OCI-LY7 (cell line): ENCODE measurements at regions not wholly inside any gene's neighbourhood (a gene's known extent, or its start where the extent isn't known, plus 50 kb on each side); places are given as distances from the start of the nearest gene placed in this dataset.

Source experiments
- BruUV-seq: library from RNA; stranded (reverse); fragments of 400-500 nt; replicated peaks from 2 replicates; lab custom pipeline; 2021; lab: Mats Ljungman, UMichigan
- CTCF ChIA-PET: fragments of 300-600 bp; sonication (Branson Sonifier 250); formaldehyde crosslinking; loops from one replicate; lab custom pipeline; 2022; ENCODE audit warnings: antibody characterized with exemption; ENCODE audit not compliant: unreplicated experiment; lab: Charles Lee
- POLR2A ChIA-PET: fragments of 300-600 bp; sonication (Branson Sonifier 250); formaldehyde crosslinking; loops from one replicate; lab custom pipeline; 2022; ENCODE audit warnings: antibody characterized with exemption; lab: Charles Lee
- DNase-seq: peaks from one replicate; pipeline ENCODE4 v3.0.0-alpha.2; 2015; ENCODE audit warnings: low spot score
- H2AFZ ChIP-seq: fragments of 200-600 bp; sonication (generic), shearing (Covaris generic); 2 replicates; pipeline ENCODE4 v1.6.1; 2014; ENCODE audit warnings: mild to moderate bottlenecking, antibody characterized with exemption, low read length, moderate library complexity
- H3K27ac ChIP-seq: fragments of 200-600 bp; sonication (generic); 2 replicates; pipeline ENCODE4 v1.5.1; 2014; ENCODE audit warnings: mixed run types, low read depth, mild to moderate bottlenecking, moderate library complexity, low read length, inconsistent platforms; ENCODE audit not compliant: poor library complexity, severe bottlenecking
- H3K36me3 ChIP-seq: fragments of 200-600 bp; sonication (generic); 2 replicates; pipeline ENCODE4 v1.6.1; 2014; ENCODE audit warnings: mild to moderate bottlenecking, antibody characterized with exemption, low read length, moderate library complexity, mixed read lengths; ENCODE audit not compliant: insufficient read depth
- H3K4me1 ChIP-seq: fragments of 200-600 bp; sonication (generic); 2 replicates; pipeline ENCODE4 v1.5.1; 2014; ENCODE audit warnings: mild to moderate bottlenecking, low read length; ENCODE audit not compliant: insufficient read depth, poor library complexity, severe bottlenecking
- H3K4me2 ChIP-seq: fragments of 200-600 bp; sonication (generic); 2 replicates; pipeline ENCODE4 v1.6.1; 2014; ENCODE audit warnings: mild to moderate bottlenecking, low read length
- H3K4me3 ChIP-seq: fragments of 200-600 bp; sonication (generic); 2 replicates; pipeline ENCODE4 v1.5.1; 2014; ENCODE audit warnings: mild to moderate bottlenecking, low read depth, low read length; ENCODE audit not compliant: poor library complexity, severe bottlenecking
- H3K79me2 ChIP-seq: fragments of 200-600 bp; sonication (generic); 2 replicates; pipeline ENCODE4 v1.6.1; 2016; ENCODE audit warnings: low read depth, mild to moderate bottlenecking, low read length, moderate library complexity, mixed read lengths; ENCODE audit not compliant: insufficient read depth
- H3K9me2 ChIP-seq: fragments of 200-600 bp; sonication (generic); 2 replicates; pipeline ENCODE4 v1.6.1; 2016; ENCODE audit warnings: mild to moderate bottlenecking, low read length, mixed read lengths; ENCODE audit not compliant: insufficient read depth
- H3K9me3 ChIP-seq: fragments of 200-600 bp; sonication (generic); 2 replicates; pipeline ENCODE4 v1.6.1; 2014; ENCODE audit warnings: mild to moderate bottlenecking, mixed run types, low read length, mixed read lengths
- H4K20me1 ChIP-seq: fragments of 200-600 bp; sonication (generic); 2 replicates; pipeline ENCODE4 v1.6.1; 2014; ENCODE audit warnings: mild to moderate bottlenecking, antibody characterized with exemption, low read length, moderate library complexity, mixed read lengths; ENCODE audit not compliant: insufficient read depth
- EZH2phosphoT487 ChIP-seq: fragments of 200-600 bp; sonication (generic); IDR thresholded peaks from 2 replicates; pipeline ENCODE4 v1.6.1; 2018; ENCODE audit warnings: low read depth, borderline replicate concordance, mild to moderate bottlenecking, mixed run types, antibody characterized with exemption, low read length, moderate library complexity, mixed read lengths
- intact Hi-C: fragments of 100-400 bp; cut with micrococcal nuclease; formaldehyde crosslinking; loops from one replicate; pipeline ENCODE4 v1.10.0; 2022; ENCODE audit not compliant: unreplicated experiment
- TF ChIP-seq, protein P1 (sequence below): fragments of 200-600 bp; sonication (generic); conservative IDR thresholded peaks from 2 replicates; pipeline ENCODE4 v1.5.1; 2014; ENCODE audit warnings: mild to moderate bottlenecking, antibody characterized with exemption, low read length, moderate library complexity, mixed read lengths

- H3K4me1 ChIP-seq, result no peaks in the 10 kb centered on the region
- H3K27ac ChIP-seq, result no peak overlapping the region
- ChIA-PET CTCF (no interaction called here), POLR2A (no interaction called here)
- no TSS peak for BruUV-seq
- no peak overlapping the region for H3K4me3 ChIP-seq
- DNase-seq, result no peak
- no peak for TF ChIP-seq EZH2phosphoT487
- no peaks in the 10 kb centered on the region for H3K36me3 ChIP-seq
- no peaks in the 10 kb centered on the region for H3K9me2 ChIP-seq
- no peak overlapping the region for H3K4me2 ChIP-seq
- H2AFZ ChIP-seq, result no peak overlapping the region
- no peaks in the 10 kb centered on the region for H4K20me1 ChIP-seq
- intact Hi-C loops, result no loop called here
- H3K9me3 ChIP-seq, result no peaks in the 10 kb centered on the region
- no peaks in the 10 kb centered on the region for H3K79me2 ChIP-seq
Observed at GRCh38 chr20:40521962-40522361, 167.1 kb downstream of the MAFB start.

- Histone ChIP-seq H3K9me2 (no peaks in the 10 kb centered on the region), H3K4me1 (no peaks in the 10 kb centered on the region), H3K79me2 (no peaks in the 10 kb centered on the region), H3K9me3 (no peaks in the 10 kb centered on the region), H4K20me1 (no peaks in the 10 kb centered on the region), H2AFZ (no peak overlapping the region), H3K36me3 (no peaks in the 10 kb centered on the region), H3K27ac (no peak overlapping the region), H3K4me3 (no peak overlapping the region), H3K4me2 (no peak overlapping the region)
- BruUV-seq, result no TSS peak
- ChIA-PET POLR2A (no interaction called here), CTCF (no interaction called here)
- intact Hi-C loops, result no loop called here
- no peak for DNase-seq
- no peak for TF ChIP-seq EZH2phosphoT487
- TF ChIP-seq, protein P1, sequence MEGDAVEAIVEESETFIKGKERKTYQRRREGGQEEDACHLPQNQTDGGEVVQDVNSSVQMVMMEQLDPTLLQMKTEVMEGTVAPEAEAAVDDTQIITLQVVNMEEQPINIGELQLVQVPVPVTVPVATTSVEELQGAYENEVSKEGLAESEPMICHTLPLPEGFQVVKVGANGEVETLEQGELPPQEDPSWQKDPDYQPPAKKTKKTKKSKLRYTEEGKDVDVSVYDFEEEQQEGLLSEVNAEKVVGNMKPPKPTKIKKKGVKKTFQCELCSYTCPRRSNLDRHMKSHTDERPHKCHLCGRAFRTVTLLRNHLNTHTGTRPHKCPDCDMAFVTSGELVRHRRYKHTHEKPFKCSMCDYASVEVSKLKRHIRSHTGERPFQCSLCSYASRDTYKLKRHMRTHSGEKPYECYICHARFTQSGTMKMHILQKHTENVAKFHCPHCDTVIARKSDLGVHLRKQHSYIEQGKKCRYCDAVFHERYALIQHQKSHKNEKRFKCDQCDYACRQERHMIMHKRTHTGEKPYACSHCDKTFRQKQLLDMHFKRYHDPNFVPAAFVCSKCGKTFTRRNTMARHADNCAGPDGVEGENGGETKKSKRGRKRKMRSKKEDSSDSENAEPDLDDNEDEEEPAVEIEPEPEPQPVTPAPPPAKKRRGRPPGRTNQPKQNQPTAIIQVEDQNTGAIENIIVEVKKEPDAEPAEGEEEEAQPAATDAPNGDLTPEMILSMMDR, result no peak
Observed at GRCh38 chr20:40519918-40520317, 169.1 kb downstream of the MAFB start.

DNA sequence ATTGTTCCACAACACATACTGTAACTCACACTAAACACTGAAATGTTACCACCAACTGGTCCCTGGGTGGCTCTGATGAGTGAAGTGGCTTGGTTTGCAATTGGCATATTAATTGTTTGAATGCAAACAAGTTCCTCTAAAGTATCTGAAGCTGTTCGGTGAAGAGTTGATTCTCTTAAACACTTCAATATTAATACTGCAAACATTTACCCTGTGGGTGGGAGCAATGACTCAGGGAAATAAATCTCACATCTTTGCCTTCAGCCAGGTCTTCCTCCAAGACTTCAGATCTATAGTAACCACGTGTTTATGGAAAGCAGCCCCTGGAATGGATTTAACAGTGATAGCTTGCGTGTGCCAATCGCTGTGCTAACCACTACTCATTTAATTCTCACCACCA lies 176.0 kb downstream of the MAFB start:
- no peak overlapping the region for H3K27ac ChIP-seq
- no peaks in the 10 kb centered on the region for H3K36me3 ChIP-seq
- H2AFZ ChIP-seq, result no peak overlapping the region
- H3K4me2 ChIP-seq, result no peak overlapping the region
- DNase-seq, result no peak
- TF ChIP-seq, protein P1, result no peak
- no peak for TF ChIP-seq EZH2phosphoT487
- ChIA-PET POLR2A (no interaction called here), CTCF (no interaction called here)
- H3K4me3 ChIP-seq, result no peak overlapping the region
- intact Hi-C loops, result no loop called here
- H3K79me2 ChIP-seq, result no peaks in the 10 kb centered on the region
- H3K9me2 ChIP-seq, result no peaks in the 10 kb centered on the region
- no peaks in the 10 kb centered on the region for H4K20me1 ChIP-seq
- H3K9me3 ChIP-seq, result no peaks in the 10 kb centered on the region
- BruUV-seq, result no TSS peak
- no peaks in the 10 kb centered on the region for H3K4me1 ChIP-seq
